DND-41 (cell line): ENCODE measurements at regions not wholly inside any gene's neighbourhood (a gene's known extent, or its start where the extent isn't known, plus 50 kb on each side); places are given as distances from the start of the nearest gene placed in this dataset.

Experiments used
- CTCF ChIP-seq: IDR thresholded peaks from 2 replicates; pipeline ENCODE4 v1.5.1; 2012; ENCODE audit warnings: borderline replicate concordance, low read length, moderate library complexity, mild to moderate bottlenecking; ENCODE audit not compliant: poor library complexity, severe bottlenecking; ENCODE audit errors: extremely low read depth
- EZH2 ChIP-seq: IDR thresholded peaks from 3 replicates; pipeline ENCODE4 v1.6.1; 2012; ENCODE audit warnings: borderline replicate concordance, low read depth, mild to moderate bottlenecking, moderate library complexity, low read length, inconsistent platforms; ENCODE audit not compliant: severe bottlenecking

- no peak for TF ChIP-seq CTCF
- TF ChIP-seq EZH2 = no peak
Measured at GRCh38 chr13:90239130-90239529, 1108.4 kb upstream of the MIR17HG start.
